ENCODE measurements at regions not wholly inside any gene's neighbourhood (a gene's known extent, or its start where the extent isn't known, plus 50 kb on each side); places are given as distances from the start of the nearest gene placed in this dataset.

DNA sequence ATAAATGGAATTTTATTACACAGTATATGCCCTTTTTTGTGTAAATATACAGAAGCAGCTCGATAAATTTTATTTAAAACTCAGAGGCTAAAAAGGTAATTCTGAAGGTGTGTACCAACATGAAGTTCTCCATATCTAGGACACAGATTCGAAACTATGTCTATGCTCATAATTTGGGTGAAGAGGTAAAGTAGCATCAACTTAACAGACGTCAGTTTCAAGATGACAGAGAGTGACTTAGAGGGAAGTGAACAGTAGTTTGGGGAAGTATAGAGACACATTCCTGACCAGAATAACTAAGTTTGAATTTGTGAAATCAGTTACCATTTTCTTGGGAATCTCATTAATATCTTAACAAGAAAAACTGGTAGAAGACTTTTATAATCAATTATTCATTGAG lies 2493.3 kb downstream of the ARAP2 start:
- Histone ChIP-seq H3K4me1 (ENCODE audit: insufficient read depth, low read length) (no peaks in the 10 kb centered on the region), H3K27ac (ENCODE audit: low read depth in 1 of 2, low read length in 2 of 2) (no peak overlapping the region), H3K27me3 (ENCODE audit: control insufficient read depth in 1 of 2, insufficient read depth in 2 of 2, low read length in 2 of 2) (no peaks in the 10 kb centered on the region), H3K9me3 (ENCODE audit: control insufficient read depth in 1 of 2, insufficient read depth in 1 of 2, low read length in 2 of 2) (peaks cover 0 to 6% of the 10 kb centered on the region in 2 experiments), H3K36me3 (ENCODE audit: insufficient read depth, low read length) (no peaks in the 10 kb centered on the region), H3K4me3 (ENCODE audit: low read length) (no peak overlapping the region)
- H3K9me3 Mint-ChIP-seq = peaks cover 7% of the 10 kb centered on the region
- CTCF ChIA-PET = no interaction called here
- no peak overlapping the region for H3K4me3 Mint-ChIP-seq
- ATAC-seq (ENCODE audit: poor library complexity) (no peak), DNase-seq (no peak)
- no peak overlapping the region for H3K27ac Mint-ChIP-seq
- intact Hi-C loops (cut with DNase I, micrococcal nuclease) = no loop called here
- no peak for TF ChIP-seq CTCF (IDR thresholded peaks at IDR 0.05)
- H3K27me3 Mint-ChIP-seq = no peaks in the 10 kb centered on the region
- H3K4me1 Mint-ChIP-seq (ENCODE audit: low read depth) = no peaks in the 10 kb centered on the region
- POLR2A ChIA-PET = no interaction called here
- no peaks in the 10 kb centered on the region for H3K36me3 Mint-ChIP-seq (ENCODE audit: low read depth)

- Histone ChIP-seq H3K9me3 (ENCODE audit: control insufficient read depth in 1 of 2, insufficient read depth in 1 of 2, low read length in 2 of 2) (no peaks in the 10 kb centered on the region), H3K27me3 (ENCODE audit: control insufficient read depth in 1 of 2, insufficient read depth in 2 of 2, low read length in 2 of 2) (no peaks in the 10 kb centered on the region), H3K4me3 (ENCODE audit: low read length) (no peak overlapping the region), H3K4me1 (ENCODE audit: insufficient read depth, low read length) (no peaks in the 10 kb centered on the region), H3K36me3 (ENCODE audit: insufficient read depth, low read length) (no peaks in the 10 kb centered on the region), H3K27ac (ENCODE audit: low read depth in 1 of 2, low read length in 2 of 2) (no peak overlapping the region)
- ATAC-seq (ENCODE audit: poor library complexity) = no peak
- H3K36me3 Mint-ChIP-seq (ENCODE audit: low read depth) = no peaks in the 10 kb centered on the region
- no peak for TF ChIP-seq CTCF (IDR thresholded peaks at IDR 0.05)
- H3K4me1 Mint-ChIP-seq (ENCODE audit: low read depth) = no peaks in the 10 kb centered on the region
- intact Hi-C loops (cut with DNase I, micrococcal nuclease) = no loop called here
- CTCF ChIA-PET = no interaction called here
- POLR2A ChIA-PET = no interaction called here
- H3K9me3 Mint-ChIP-seq = peaks cover 14% of the 10 kb centered on the region
- no peak overlapping the region for H3K27ac Mint-ChIP-seq
- no peak overlapping the region for H3K4me3 Mint-ChIP-seq
- H3K27me3 Mint-ChIP-seq = no peaks in the 10 kb centered on the region
- no peak for DNase-seq
These were observed 2471.7 kb downstream of the ARAP2 start for GRCh38 chr4:33772582-33772981.

GRCh38 chr4:33780952-33781791 lies 2463.1 kb downstream of the ARAP2 start:
- ChIA-PET CTCF (no interaction called here), POLR2A (no interaction called here)
- no peak overlapping the region for H3K4me3 ChIP-seq (ENCODE audit: low read length)
- Mint-ChIP-seq H3K9me3 (peaks cover 10% of the 10 kb centered on the region), H3K27ac (no peak overlapping the region), H3K36me3 (ENCODE audit: low read depth) (no peaks in the 10 kb centered on the region), H3K4me1 (ENCODE audit: low read depth) (no peaks in the 10 kb centered on the region), H3K27me3 (no peaks in the 10 kb centered on the region), H3K4me3 (no peak overlapping the region)
- DNase-seq = no peak
- no peak for ATAC-seq (ENCODE audit: poor library complexity)
- H3K36me3 ChIP-seq (ENCODE audit: insufficient read depth, low read length) = no peaks in the 10 kb centered on the region
- TF ChIP-seq CTCF (IDR thresholded peaks at IDR 0.05) = no peak
- no peaks in the 10 kb centered on the region for H3K27me3 ChIP-seq (ENCODE audit: control insufficient read depth in 1 of 2, insufficient read depth in 2 of 2, low read length in 2 of 2)
- H3K4me1 ChIP-seq (ENCODE audit: insufficient read depth, low read length) = no peaks in the 10 kb centered on the region
- H3K27ac ChIP-seq (ENCODE audit: low read depth in 1 of 2, low read length in 2 of 2) = no peak overlapping the region
- intact Hi-C loops (cut with DNase I, micrococcal nuclease) = loop anchor here in 1 of 2 experiments (10.0 kb wide), 1 partner anchor 654 kb away; no protein-coding TSS in a partner anchor
- no peaks in the 10 kb centered on the region for H3K9me3 ChIP-seq (ENCODE audit: control insufficient read depth in 1 of 2, insufficient read depth in 1 of 2, low read length in 2 of 2)
